Astrocyte (in vitro differentiated cells and primary cell): ENCODE measurements at regions not wholly inside any gene's neighbourhood (a gene's known extent, or its start where the extent isn't known, plus 50 kb on each side); places are given as distances from the start of the nearest gene placed in this dataset.

ENCODE experiments used
- DNase-seq: peaks from one replicate; pipeline ENCODE4 v3.0.0-alpha.2; 2010; ENCODE audit warnings: low read depth
- FAIRE-seq: peaks from 2 replicates; lab custom pipeline; 2011; peaks lifted over from hg19 to GRCh38; lab: Jason Lieb, UNC
- H2AFZ ChIP-seq: 2 replicates; pipeline ENCODE4 v1.6.0; 2012; ENCODE audit warnings: low read depth, low read length, inconsistent platforms
- H3K27ac ChIP-seq: 2 replicates; pipeline ENCODE4 v1.5.1; 2011; ENCODE audit warnings: low read depth, low read length, inconsistent platforms
- H3K27me3 ChIP-seq: 2 replicates; pipeline ENCODE4 v1.6.0; 2011; ENCODE audit warnings: low read length, inconsistent platforms; ENCODE audit not compliant: insufficient read depth
- H3K36me3 ChIP-seq: 2 replicates; pipeline ENCODE4 v1.5.1; 2011; ENCODE audit warnings: low read length, inconsistent platforms; ENCODE audit not compliant: insufficient read depth
- H3K4me1 ChIP-seq: 2 replicates; pipeline ENCODE4 v1.5.1; 2011; ENCODE audit warnings: low read length, inconsistent platforms; ENCODE audit not compliant: insufficient read depth
- H3K4me2 ChIP-seq: 2 replicates; pipeline ENCODE4 v1.6.0; 2012; ENCODE audit warnings: low read length, inconsistent platforms
- H3K4me3 ChIP-seq: 2 replicates; pipeline ENCODE4 v1.5.1; 2011; ENCODE audit warnings: low read depth, mild to moderate bottlenecking, low read length, inconsistent platforms; ENCODE audit not compliant: insufficient read depth
- H3K79me2 ChIP-seq: 2 replicates; pipeline ENCODE4 v1.6.0; 2012; ENCODE audit warnings: mild to moderate bottlenecking, low read length, inconsistent platforms; ENCODE audit not compliant: insufficient read depth
- H3K9ac ChIP-seq: 2 replicates; pipeline ENCODE4 v1.6.0; 2012; ENCODE audit warnings: mild to moderate bottlenecking, low read length, inconsistent platforms
- H3K9me3 ChIP-seq: 2 replicates; pipeline ENCODE4 v1.5.1; 2012; ENCODE audit warnings: low read depth, mild to moderate bottlenecking, low read length, inconsistent platforms; ENCODE audit not compliant: insufficient read depth
- H4K20me1 ChIP-seq: 2 replicates; pipeline ENCODE4 v1.6.0; 2012; ENCODE audit warnings: low read length, inconsistent platforms; ENCODE audit not compliant: insufficient read depth
- H3K27ac Mint-ChIP-seq: one replicate; pipeline ENCODE4 v1.8.0; 2021; ENCODE audit warnings: mild to moderate bottlenecking, mixed read lengths; ENCODE audit not compliant: unreplicated experiment
- H3K27me3 Mint-ChIP-seq: one replicate; pipeline ENCODE4 v1.8.0; 2021; ENCODE audit warnings: low read depth, mixed read lengths; ENCODE audit not compliant: unreplicated experiment
- H3K36me3 Mint-ChIP-seq: one replicate; pipeline ENCODE4 v1.8.0; 2021; ENCODE audit warnings: low read depth, mixed read lengths; ENCODE audit not compliant: unreplicated experiment
- H3K4me1 Mint-ChIP-seq: one replicate; pipeline ENCODE4 v1.8.0; 2021; ENCODE audit warnings: low read depth, mixed read lengths; ENCODE audit not compliant: unreplicated experiment
- H3K4me3 Mint-ChIP-seq: one replicate; pipeline ENCODE4 v1.8.0; 2021; ENCODE audit warnings: mild to moderate bottlenecking, moderate library complexity, mixed read lengths; ENCODE audit not compliant: unreplicated experiment
- H3K9me3 Mint-ChIP-seq: one replicate; pipeline ENCODE4 v1.8.0; 2021; ENCODE audit warnings: mild to moderate bottlenecking, mixed read lengths; ENCODE audit not compliant: unreplicated experiment
- CTCF ChIP-seq: IDR thresholded peaks from 2 replicates; pipeline ENCODE4 v1.5.1; 2011; ENCODE audit warnings: low read depth, mild to moderate bottlenecking, inconsistent platforms, low read length, moderate library complexity; ENCODE audit not compliant: insufficient read depth
- EZH2 ChIP-seq: IDR thresholded peaks from 2 replicates; pipeline ENCODE4 v1.6.1; 2012; ENCODE audit warnings: mild to moderate bottlenecking, low read length, inconsistent platforms; ENCODE audit not compliant: insufficient read depth

- Mint-ChIP-seq H3K27ac (no peak overlapping the region), H3K4me1 (peaks cover 1% of the 10 kb centered on the region), H3K36me3 (no peaks in the 10 kb centered on the region), H3K4me3 (no peak overlapping the region), H3K27me3 (peaks cover 1% of the 10 kb centered on the region), H3K9me3 (no peaks in the 10 kb centered on the region)
- Histone ChIP-seq H3K4me3 (no peak overlapping the region), H2AFZ (no peak overlapping the region), H3K4me1 (no peaks in the 10 kb centered on the region), H3K27ac (no peak overlapping the region), H3K27me3 (no peaks in the 10 kb centered on the region), H3K79me2 (no peaks in the 10 kb centered on the region), H3K9me3 (no peaks in the 10 kb centered on the region), H3K36me3 (no peaks in the 10 kb centered on the region), H4K20me1 (no peaks in the 10 kb centered on the region), H3K9ac (no peak overlapping the region), H3K4me2 (no peak overlapping the region)
- TF ChIP-seq CTCF: no peak
- no peak for TF ChIP-seq EZH2
- no peak for FAIRE-seq
- no peak for DNase-seq
Observed at GRCh38 chr10:117078168-117078837, 59.8 kb downstream of the VAX1 start.

GRCh38 chr10:117075064-117075463, 63.0 kb downstream of the VAX1 start:
- H3K36me3 ChIP-seq: no peaks in the 10 kb centered on the region
- Mint-ChIP-seq H3K36me3 (peaks cover 2% of the 10 kb centered on the region), H3K4me1 (peaks cover 1% of the 10 kb centered on the region), H3K27ac (no peak overlapping the region), H3K27me3 (peaks cover 1% of the 10 kb centered on the region), H3K4me3 (no peak overlapping the region), H3K9me3 (no peaks in the 10 kb centered on the region)
- no peak overlapping the region for H3K4me2 ChIP-seq
- no peak overlapping the region for H2AFZ ChIP-seq
- TF ChIP-seq EZH2: no peak
- no peak for TF ChIP-seq CTCF
- no peak overlapping the region for H3K9ac ChIP-seq
- no peaks in the 10 kb centered on the region for H4K20me1 ChIP-seq
- no peaks in the 10 kb centered on the region for H3K9me3 ChIP-seq
- H3K4me1 ChIP-seq: no peaks in the 10 kb centered on the region
- H3K27me3 ChIP-seq: no peaks in the 10 kb centered on the region
- DNase-seq (peak; percentile 7), FAIRE-seq (no peak)
- no peak overlapping the region for H3K4me3 ChIP-seq
- H3K27ac ChIP-seq: no peak overlapping the region
- H3K79me2 ChIP-seq: no peaks in the 10 kb centered on the region

- H3K27me3 ChIP-seq: no peaks in the 10 kb centered on the region
- no peak overlapping the region for H3K27ac ChIP-seq
- no peak overlapping the region for H2AFZ ChIP-seq
- H3K9ac ChIP-seq: no peak overlapping the region
- no peaks in the 10 kb centered on the region for H3K36me3 ChIP-seq
- Mint-ChIP-seq H3K9me3 (no peaks in the 10 kb centered on the region), H3K36me3 (peaks cover 2% of the 10 kb centered on the region), H3K4me3 (no peak overlapping the region), H3K27me3 (peaks cover 1% of the 10 kb centered on the region), H3K27ac (peak overlapping the region; percentile 22), H3K4me1 (peaks cover 1% of the 10 kb centered on the region)
- H3K79me2 ChIP-seq: no peaks in the 10 kb centered on the region
- no peak overlapping the region for H3K4me3 ChIP-seq
- H4K20me1 ChIP-seq: no peaks in the 10 kb centered on the region
- FAIRE-seq (no peak), DNase-seq (no peak)
- no peaks in the 10 kb centered on the region for H3K4me1 ChIP-seq
- TF ChIP-seq EZH2: no peak
- TF ChIP-seq CTCF: no peak
- H3K4me2 ChIP-seq: no peak overlapping the region
- H3K9me3 ChIP-seq: no peaks in the 10 kb centered on the region
Observed at GRCh38 chr10:117074621-117075020, 63.4 kb downstream of the VAX1 start.
